ENCODE measurements at regions not wholly inside any gene's neighbourhood (a gene's known extent, or its start where the extent isn't known, plus 50 kb on each side); places are given as distances from the start of the nearest gene placed in this dataset.
"Not testable (repeated sequence)": the region's sequence is repeated elsewhere in the genome, so short reads cannot be mapped to it uniquely, and the experiment has no call there.

DNA sequence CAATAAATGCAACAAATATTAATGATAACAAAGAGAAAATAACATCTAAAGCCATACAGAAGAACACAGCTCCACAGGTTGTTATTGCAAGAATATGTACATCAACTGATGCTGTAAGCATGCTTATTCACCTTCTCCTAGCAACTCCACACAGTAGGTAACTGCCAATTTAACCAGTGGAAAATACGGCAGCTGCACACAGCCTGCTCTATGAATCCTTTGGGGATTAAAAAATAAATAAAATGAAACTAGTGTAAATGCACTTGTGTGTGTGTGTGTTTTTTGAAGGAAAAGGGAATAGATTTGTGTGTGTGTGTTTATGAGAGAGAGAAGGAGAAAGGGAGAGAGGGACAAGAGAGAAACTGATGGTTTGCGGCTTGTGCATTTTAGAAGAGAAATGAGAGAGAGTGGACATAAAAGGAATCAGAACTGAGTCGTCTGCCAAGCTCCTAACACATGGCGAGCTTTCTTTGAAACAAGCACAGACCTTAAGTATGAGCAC, 96.2 kb upstream of the PDE1A start:
- TF ChIP-seq TAF1 (IDR thresholded peaks at IDR 0.05; ENCODE audit: borderline replicate concordance, low read depth, low read length), result no peak
- TF ChIP-seq POLR2AphosphoS5 (IDR thresholded peaks at IDR 0.05; ENCODE audit: low read depth, low read length), result no peak
- TF ChIP-seq POLR2A (IDR thresholded peaks at IDR 0.05; ENCODE audit: low read depth, low read length), result no peak
- FAIRE-seq (no peak), DNase-seq (ENCODE audit: insufficient read length) (no peak)

DNA sequence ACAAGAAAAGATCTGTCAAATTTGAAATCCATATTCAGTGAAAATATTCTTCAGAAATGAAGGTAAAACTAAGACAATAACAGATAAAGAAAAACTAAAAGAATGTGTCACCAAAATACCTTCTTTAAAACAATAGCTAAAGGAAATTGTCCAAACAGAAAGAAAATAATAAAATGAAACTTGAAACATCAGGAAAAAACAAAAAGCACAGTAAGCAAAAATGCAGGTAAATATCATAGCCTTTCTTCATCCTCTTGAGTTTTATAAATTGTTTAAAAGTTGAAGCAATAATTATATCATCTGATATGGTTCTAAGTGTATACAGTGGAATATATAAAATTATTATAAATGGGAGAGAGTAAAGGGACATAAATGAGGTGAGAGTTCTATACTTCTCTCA, 103.8 kb upstream of the PDE1A start:
- no peak for DNase-seq (ENCODE audit: insufficient read length)
- no peak for FAIRE-seq
- TF ChIP-seq POLR2AphosphoS5 (IDR thresholded peaks at IDR 0.05; ENCODE audit: low read depth, low read length) (no peak), POLR2A (IDR thresholded peaks at IDR 0.05; ENCODE audit: low read depth, low read length) (no peak), TAF1 (IDR thresholded peaks at IDR 0.05; ENCODE audit: borderline replicate concordance, low read depth, low read length) (no peak)

DNA sequence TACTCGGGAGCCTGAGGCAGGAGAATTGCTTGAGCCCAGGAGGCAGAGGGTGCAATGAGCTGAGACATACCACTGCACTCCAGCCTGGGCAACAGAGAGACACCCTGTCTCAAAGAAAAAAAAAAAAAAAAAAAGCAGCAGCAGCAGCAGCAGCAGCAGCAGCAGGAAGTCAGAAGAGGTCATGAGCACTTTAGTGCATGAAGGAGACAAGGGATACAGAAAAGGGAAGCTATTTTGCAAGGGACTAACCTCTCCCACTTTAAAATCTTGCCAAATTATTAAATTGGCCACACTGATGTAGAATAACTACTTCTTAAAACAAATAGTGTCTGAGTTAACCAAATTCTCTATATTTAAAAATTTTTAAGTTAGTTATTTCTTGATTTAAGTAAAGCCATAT, 113.4 kb upstream of the PDE1A start:
- no peak for DNase-seq (ENCODE audit: insufficient read length)
- FAIRE-seq, result no peak
- no peak for TF ChIP-seq POLR2AphosphoS5 (IDR thresholded peaks at IDR 0.05; ENCODE audit: low read depth, low read length)

DNA sequence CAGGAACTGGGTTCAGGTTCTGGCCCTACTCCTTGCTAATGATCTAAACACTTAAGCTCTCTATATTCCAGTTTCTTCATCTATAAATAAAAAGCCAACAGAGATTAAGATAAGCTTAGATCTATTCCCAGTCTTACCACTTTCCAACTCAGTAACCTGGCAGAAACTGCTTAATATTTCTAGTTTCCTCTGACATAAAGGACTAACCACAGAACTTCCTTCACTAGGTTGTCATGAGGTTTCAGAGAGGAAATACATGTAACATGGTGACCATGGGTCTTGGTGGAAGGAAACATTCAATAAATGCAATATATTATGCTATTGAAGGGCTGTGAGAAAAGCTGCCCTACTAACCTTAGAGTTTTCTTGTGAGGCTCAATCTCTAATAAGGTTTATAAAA, 114.4 kb upstream of the PDE1A start:
- no peak for DNase-seq (ENCODE audit: insufficient read length)
- peak; percentile 63 for FAIRE-seq
- no peak for TF ChIP-seq TAF1 (IDR thresholded peaks at IDR 0.05; ENCODE audit: borderline replicate concordance, low read depth, low read length)
- TF ChIP-seq POLR2A (IDR thresholded peaks at IDR 0.05; ENCODE audit: low read depth, low read length), result no peak
- no peak for TF ChIP-seq POLR2AphosphoS5 (IDR thresholded peaks at IDR 0.05; ENCODE audit: low read depth, low read length)

DNA sequence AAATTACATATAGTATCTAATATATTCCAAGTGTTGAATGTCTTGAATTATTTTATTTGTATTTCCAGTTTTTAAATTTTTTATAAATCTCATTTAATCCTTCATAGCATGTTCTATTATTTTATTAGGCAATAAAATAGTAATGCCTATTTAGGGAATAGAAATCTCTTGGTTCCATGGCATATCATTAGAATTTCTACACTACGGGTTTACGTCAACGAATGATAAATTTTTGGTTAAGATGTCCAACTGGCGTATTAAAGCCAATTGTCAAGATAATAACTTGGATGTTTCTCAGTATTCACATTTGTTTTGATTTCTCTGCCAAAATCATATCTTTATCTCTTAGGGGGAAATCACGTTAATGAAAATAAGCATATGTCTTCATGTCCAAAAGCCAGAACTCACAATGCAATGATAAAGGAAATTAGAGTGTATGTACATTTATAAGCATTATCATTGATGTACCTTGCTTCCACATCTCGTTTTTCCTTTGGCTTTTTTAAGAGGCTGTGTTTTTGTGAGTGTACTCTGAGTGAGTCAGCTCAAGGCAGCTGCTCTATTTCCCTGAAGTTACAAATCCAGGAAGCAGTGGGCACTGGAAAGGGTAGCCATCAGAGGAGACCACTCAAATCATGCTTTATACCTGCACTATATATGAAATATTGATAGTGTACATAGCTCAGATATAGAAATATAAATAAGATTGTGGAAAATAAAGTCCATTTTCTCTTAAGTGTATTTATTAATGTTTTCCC, 115.8 kb upstream of the PDE1A start:
- no peak for DNase-seq (ENCODE audit: insufficient read length)
- TF ChIP-seq POLR2AphosphoS5 (IDR thresholded peaks at IDR 0.05; ENCODE audit: low read depth, low read length) (no peak), POLR2A (IDR thresholded peaks at IDR 0.05; ENCODE audit: low read depth, low read length) (no peak), TAF1 (IDR thresholded peaks at IDR 0.05; ENCODE audit: borderline replicate concordance, low read depth, low read length) (no peak)
- FAIRE-seq, result no peak

DNA sequence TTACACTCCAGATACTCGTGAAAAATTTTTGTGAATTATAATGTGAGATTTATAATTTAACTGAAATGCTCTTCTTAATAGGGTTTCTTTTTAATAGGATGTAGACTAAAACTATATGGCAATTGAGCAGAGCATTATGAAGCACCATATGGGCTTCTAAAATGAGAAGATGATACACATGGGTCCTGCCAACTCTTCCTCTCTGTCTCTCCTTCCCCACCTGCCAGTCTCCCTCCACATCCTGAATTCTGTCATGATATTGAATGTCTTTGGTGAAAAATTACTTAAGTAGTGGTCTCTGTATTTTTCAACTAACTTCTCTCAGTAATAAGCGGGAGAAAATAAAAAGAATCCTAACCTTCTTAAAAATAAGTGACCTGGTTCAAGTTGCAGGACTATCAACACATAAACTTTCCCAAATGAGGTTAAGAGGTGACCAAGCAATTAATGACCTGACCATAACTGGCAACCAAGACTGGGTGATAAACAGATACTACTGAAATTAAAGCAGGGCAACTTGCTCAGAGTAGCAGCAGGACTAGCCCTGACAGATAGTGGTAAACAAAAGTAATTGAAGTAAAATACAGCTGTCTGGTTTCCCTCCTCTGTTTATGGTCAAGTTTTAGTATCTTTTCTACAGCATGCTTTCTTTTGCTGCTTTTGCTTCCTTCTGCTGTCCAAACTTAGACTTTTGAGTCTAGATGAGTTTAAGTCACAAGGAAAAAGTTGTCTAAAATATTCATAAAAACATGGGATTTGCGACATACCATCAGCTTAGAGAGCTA, 117.1 kb upstream of the PDE1A start:
- FAIRE-seq (no peak), DNase-seq (ENCODE audit: insufficient read length) (no peak)
- TF ChIP-seq POLR2AphosphoS5 (IDR thresholded peaks at IDR 0.05; ENCODE audit: low read depth, low read length) (no peak), TAF1 (IDR thresholded peaks at IDR 0.05; ENCODE audit: borderline replicate concordance, low read depth, low read length) (no peak), POLR2A (IDR thresholded peaks at IDR 0.05; ENCODE audit: low read depth, low read length) (no peak)

DNA sequence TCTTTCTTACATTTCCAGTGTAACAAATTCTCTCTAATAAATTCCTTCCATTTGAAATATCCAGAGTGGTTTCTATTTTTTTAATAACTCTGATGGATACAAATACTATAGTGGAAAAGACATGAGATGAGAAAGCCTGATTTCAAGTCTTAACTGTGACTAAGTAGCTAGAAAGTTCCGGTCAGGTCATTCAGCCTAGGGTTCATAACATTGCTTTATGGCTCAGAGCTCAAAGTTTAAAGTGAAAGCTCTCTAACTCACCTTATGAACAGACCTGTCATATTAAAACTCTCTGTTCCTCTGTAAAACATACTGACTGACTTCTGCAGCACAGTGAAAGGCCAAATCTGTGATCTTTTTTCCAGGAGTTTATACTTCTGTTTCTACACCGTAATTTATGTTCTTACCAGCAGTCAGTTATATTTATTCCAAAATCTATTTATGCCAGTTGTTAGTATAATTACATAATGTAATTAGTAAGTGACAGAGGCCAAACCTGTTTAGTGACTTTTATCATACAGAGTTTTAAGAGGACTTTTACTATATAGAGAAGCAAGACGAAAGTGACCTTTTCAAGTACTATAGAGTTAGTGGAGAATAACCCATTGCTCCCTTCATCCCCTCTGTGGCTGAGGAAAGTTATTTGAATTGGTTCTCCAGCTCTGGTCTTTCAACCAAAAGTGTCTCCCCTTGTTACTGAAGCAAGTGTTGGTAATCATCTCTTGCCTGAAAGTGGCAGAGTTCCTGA, 118.8 kb upstream of the PDE1A start:
- DNase-seq (ENCODE audit: insufficient read length) (no peak), FAIRE-seq (no peak)
- TF ChIP-seq TAF1 (IDR thresholded peaks at IDR 0.05; ENCODE audit: borderline replicate concordance, low read depth, low read length) (no peak), POLR2A (IDR thresholded peaks at IDR 0.05; ENCODE audit: low read depth, low read length) (no peak)

DNA sequence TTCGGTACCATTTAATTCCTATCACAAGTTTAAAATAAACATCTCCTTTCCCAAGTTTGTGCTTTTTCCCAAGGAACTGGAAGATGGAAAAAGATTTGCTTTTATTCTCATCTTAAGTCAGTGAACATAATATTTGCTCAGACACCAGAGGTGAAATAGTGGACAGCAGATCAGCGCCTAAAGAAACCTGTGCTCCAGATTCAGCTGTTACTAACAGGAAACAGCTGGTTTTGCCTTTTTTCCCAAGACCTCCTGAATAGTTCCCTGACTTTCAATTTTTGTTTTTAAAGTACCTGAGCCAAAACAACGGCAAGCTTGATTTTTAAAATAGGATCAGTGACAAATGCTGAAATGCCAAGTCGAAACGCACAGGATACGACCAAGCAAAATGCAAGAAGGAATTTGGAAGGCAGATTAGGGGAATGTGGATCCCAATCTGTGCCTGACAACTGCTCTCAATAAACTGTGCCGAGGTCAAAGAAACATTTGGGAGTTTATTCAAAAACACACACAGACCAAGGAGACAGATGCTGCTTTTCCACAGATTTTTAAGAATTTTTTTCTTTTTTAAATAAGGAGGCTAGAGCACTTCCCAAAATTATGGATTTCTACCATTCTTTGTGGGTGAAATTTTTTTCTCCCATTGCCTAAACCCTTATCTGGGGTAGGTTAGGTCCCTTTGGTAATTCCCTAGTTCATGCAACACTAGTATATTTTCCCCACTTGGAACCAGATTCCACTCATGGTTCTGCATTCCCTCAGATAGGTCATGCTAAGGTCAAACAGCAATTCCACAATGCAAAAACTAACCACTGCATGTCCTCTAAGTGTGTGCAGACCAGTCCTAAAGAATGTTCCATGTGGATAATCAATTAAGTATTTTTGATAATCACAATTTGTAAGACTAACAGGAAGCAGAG, 121.5 kb upstream of the PDE1A start:
- TF ChIP-seq POLR2AphosphoS5 (IDR thresholded peaks at IDR 0.05; ENCODE audit: low read depth, low read length) (no peak), TAF1 (IDR thresholded peaks at IDR 0.05; ENCODE audit: borderline replicate concordance, low read depth, low read length) (no peak), POLR2A (IDR thresholded peaks at IDR 0.05; ENCODE audit: low read depth, low read length) (no peak)
- FAIRE-seq, result no peak
- no peak for DNase-seq (ENCODE audit: insufficient read length)

DNA sequence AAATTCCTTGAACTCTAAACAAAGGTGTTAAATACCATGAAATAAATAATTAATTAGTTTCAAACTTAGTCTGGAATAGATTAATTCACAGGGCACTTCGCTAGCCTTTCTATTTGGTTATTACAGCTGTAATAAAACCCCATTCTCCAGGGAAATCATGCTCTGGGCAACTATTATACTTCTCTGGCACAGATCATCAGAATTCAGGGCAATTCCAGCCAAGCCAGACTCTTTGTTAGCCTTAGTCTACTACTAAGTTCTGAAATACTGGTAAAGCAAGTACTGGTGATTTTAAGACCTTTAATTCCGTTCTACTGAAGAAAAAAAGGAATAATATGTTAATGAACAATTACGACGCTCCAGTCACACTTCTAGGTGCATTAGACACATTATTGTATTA, 123.4 kb upstream of the PDE1A start:
- no peak for DNase-seq (ENCODE audit: insufficient read length)
- FAIRE-seq, result no peak
- TF ChIP-seq POLR2AphosphoS5 (IDR thresholded peaks at IDR 0.05; ENCODE audit: low read depth, low read length) (no peak), TAF1 (IDR thresholded peaks at IDR 0.05; ENCODE audit: borderline replicate concordance, low read depth, low read length) (no peak), POLR2A (IDR thresholded peaks at IDR 0.05; ENCODE audit: low read depth, low read length) (no peak)

DNA sequence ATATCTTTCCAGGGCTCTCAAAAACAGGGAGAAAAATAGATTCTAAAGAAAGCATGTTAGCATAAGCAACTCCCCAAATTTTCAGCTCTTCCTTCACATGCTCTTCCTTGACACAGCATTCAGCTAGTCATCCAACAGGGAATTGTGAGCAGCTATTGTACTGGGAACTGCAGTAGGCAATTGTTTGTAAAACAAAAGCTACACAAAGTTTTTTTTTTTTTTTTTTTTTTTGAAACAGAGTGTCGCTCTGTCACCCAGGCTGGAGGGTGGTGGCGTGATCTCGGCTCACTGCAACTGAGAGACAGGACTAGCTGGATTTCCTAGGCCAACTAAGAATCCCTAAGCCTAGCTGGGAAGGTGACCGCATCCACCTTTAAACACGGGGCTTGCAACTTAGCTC, 125.4 kb upstream of the PDE1A start:
- DNase-seq (ENCODE audit: insufficient read length); FAIRE-seq: not testable (repeated sequence)

DNA sequence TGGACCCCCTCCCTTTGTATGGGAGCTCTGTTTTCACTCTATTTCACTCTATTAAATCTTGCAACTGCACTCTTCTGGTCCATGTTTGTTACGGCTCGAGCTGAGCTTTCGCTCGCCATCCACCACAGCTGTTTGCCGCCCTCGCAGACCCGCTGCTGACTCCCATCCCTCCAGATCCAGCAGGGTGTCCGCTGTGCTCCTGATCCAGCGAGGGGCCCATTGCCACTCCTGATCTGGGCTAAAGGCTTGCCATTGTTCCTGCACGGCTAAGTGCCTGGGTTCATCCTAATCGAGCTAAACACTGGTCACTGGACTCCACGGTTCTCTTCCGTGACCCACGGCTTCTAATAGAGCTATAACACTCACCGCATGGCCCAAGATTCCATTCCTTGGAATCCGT, 125.9 kb upstream of the PDE1A start:
- not testable (repeated sequence) for FAIRE-seq; DNase-seq (ENCODE audit: insufficient read length)

Measured in GM12892 (cell line).